ENCODE measurements at regions not wholly inside any gene's neighbourhood (a gene's known extent, or its start where the extent isn't known, plus 50 kb on each side); places are given as distances from the start of the nearest gene placed in this dataset.
"Not testable (repeated sequence)": the region's sequence is repeated elsewhere in the genome, so short reads cannot be mapped to it uniquely, and the experiment has no call there.

GRCh38 chr11:23211221-23211620 is 350.9 kb upstream of the CCDC179 start:
- TF ChIP-seq CTCF (conservative IDR thresholded peaks at IDR 0.05; ENCODE audit: control insufficient read depth, insufficient read depth, low read depth, low read length) = no peak
- H3K4me3 ChIP-seq (ENCODE audit: control insufficient read depth, low read depth, low read length) = no peak overlapping the region
- DNase-seq (ENCODE audit: low read depth) = no peak

- H3K4me3 ChIP-seq (ENCODE audit: control insufficient read depth, low read depth, low read length) = no peak overlapping the region
- DNase-seq (ENCODE audit: low read depth) = no peak
- TF ChIP-seq CTCF (conservative IDR thresholded peaks at IDR 0.05; ENCODE audit: control insufficient read depth, insufficient read depth, low read depth, low read length) = no peak
These were observed 352.5 kb upstream of the CCDC179 start for GRCh38 chr11:23212807-23213206.

GRCh38 chr11:23217072-23217471 is 356.8 kb upstream of the CCDC179 start:
- TF ChIP-seq CTCF (conservative IDR thresholded peaks at IDR 0.05; ENCODE audit: control insufficient read depth, insufficient read depth, low read depth, low read length) = no peak
- H3K4me3 ChIP-seq (ENCODE audit: control insufficient read depth, low read depth, low read length) = no peak overlapping the region
- no peak for DNase-seq (ENCODE audit: low read depth)

- not testable (repeated sequence) for DNase-seq (ENCODE audit: low read depth); H3K4me3 ChIP-seq (ENCODE audit: control insufficient read depth, low read depth, low read length)
These were observed 359.8 kb upstream of the CCDC179 start for GRCh38 chr11:23220086-23220485.

- TF ChIP-seq CTCF (conservative IDR thresholded peaks at IDR 0.05; ENCODE audit: control insufficient read depth, insufficient read depth, low read depth, low read length) = no peak
- DNase-seq (ENCODE audit: low read depth) = no peak
- no peak overlapping the region for H3K4me3 ChIP-seq (ENCODE audit: control insufficient read depth, low read depth, low read length)
These were observed 361.1 kb upstream of the CCDC179 start for GRCh38 chr11:23221366-23221765.

- TF ChIP-seq CTCF (conservative IDR thresholded peaks at IDR 0.05; ENCODE audit: control insufficient read depth, insufficient read depth, low read depth, low read length) = no peak
- peak; percentile 54 for DNase-seq (ENCODE audit: low read depth)
- no peak overlapping the region for H3K4me3 ChIP-seq (ENCODE audit: control insufficient read depth, low read depth, low read length)
These were observed 366.2 kb upstream of the CCDC179 start for GRCh38 chr11:23226331-23227077.

- TF ChIP-seq CTCF (conservative IDR thresholded peaks at IDR 0.05; ENCODE audit: control insufficient read depth, insufficient read depth, low read depth, low read length) = no peak
- no peak for DNase-seq (ENCODE audit: low read depth)
- no peak overlapping the region for H3K4me3 ChIP-seq (ENCODE audit: control insufficient read depth, low read depth, low read length)
These were observed 366.8 kb upstream of the CCDC179 start for GRCh38 chr11:23227078-23227445.
